A172 (cell line): ENCODE measurements at regions not wholly inside any gene's neighbourhood (a gene's known extent, or its start where the extent isn't known, plus 50 kb on each side); places are given as distances from the start of the nearest gene placed in this dataset.
"Not testable (repeated sequence)": the region's sequence is repeated elsewhere in the genome, so short reads cannot be mapped to it uniquely, and the experiment has no call there.

Source experiments
- DNase-seq: peaks from one replicate; pipeline ENCODE4 v3.0.0-alpha.2; 2015; ENCODE audit warnings: low spot score

DNA sequence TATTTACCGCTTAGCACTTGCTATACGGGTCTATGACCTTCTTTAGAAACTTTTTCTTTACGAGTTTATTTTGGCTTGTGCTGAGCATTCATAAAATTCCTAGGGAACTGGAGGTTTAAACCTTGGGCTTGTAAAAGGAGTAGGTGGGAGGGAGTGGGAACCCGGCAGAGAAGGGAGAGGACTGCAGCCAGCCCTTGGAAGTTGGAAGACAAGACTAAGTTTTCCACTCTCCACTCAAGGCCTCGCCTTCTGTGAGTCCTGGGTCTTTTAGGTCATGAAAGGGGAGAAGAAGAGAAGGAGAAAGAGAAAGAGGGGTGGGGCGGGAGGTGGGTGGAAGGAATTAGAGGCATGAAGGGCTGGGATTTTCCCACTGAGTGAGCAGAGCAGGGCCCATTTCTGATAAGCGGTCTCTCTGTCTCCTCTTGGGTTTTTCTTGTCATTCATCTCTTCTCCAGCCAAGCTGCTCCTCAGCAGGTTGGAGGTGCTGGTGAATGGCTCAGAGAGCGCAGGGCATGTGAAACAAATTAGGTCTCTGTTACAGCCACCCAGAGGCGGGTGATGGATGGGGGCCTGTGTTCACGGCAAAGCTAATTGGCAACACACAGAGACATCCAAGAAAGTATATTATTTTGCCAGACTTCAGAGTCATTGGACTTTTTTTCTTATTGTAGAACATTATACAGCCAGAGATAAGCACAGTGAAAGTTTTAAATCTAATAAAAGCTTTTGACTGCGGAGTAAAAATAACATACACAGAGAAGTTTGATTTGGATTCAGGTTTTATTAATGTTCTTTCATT is 247.3 kb downstream of the FOXD2 start:
- DNase-seq, result peak; percentile 50

GRCh38 chr1:47685763-47686066 is 247.9 kb downstream of the FOXD2 start:
- no peak for DNase-seq

DNA sequence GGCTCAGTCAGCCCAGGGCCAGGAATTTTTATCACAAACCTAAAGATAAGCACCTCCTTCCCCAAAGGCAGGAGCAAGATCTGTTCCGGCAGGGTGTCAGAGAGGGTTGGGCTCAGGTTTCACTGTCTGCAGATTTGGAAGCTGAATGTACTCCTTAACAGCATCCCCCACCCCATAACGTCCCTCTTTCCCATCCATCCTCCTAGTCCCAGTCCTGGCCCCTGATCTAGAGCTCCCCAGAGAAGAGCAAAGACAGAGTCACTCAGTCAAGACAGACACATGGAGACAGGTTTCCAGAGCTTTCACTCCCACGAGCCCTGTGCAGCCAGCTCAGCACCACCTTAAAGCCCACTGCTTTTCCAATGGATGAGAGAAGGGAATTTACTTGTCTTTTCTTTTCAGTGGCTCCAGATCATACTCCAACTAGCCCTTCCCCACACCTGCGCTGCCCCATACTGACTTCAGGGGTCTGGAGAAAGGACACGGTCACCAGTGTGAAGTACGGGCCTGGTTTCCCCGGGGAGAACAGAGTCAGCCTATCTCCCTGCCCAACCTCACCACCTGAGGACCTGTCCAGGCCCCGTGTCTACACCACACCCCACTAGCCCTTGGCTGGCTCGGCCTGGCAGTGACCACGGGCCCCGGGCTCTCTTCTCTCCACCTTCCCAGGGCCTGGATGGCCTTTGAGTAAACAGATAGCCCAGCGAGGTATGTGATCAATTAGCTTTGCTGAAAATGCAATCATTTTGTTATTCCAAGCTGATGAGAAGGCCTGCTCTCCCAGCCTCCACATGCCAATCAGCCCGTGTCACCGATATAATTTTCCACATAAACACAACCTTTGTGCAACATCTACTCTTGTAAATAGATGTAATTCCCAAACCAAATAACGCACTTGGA is 249.1 kb downstream of the FOXD2 start:
- DNase-seq, result no peak

DNA sequence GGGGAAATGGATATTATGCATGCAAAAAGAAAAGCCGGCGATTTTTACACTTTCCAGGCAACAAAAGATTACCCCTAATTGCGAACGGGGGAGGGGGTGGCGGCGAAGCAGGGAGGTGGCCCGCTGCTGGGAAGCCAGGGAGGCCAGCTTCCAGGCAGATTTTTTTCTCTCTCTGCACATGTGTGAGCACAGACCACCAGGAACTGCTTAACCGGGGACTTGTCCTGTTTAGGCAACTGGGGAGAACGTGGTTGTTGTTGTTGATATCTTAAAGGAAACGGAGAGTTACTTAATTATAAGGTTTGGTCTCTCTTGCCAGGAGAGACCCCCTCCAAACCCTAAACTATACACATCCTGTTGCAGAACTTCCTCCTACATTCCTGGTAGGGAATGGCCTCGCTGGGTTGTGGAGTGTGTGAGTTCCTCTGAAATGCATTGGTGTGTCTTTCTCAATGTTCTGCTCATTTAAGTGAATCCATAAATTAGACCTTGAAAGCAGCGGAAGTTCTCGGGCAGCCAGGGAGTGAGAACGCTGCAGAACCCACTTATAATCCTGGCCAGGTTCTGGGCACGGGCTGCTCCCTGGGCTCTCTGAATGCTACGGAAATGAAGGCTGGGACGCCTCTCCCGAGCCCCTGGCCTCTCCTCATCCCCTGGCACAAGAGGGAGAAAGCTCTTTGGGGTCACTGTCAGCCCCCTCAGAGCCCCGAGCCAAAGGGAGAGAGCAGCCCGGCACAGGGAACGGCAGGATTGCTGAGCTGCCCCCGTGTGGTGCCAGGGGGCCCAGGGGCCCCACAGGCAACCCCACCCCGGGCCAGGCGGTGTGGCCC is 250.0 kb downstream of the FOXD2 start:
- no peak for DNase-seq

- DNase-seq, result no peak
Observed at GRCh38 chr1:47688461-47689296, 250.8 kb downstream of the FOXD2 start.

GRCh38 chr1:47689894-47690293 is 252.1 kb downstream of the FOXD2 start:
- DNase-seq, result no peak

GRCh38 chr1:47690341-47691250 is 252.8 kb downstream of the FOXD2 start:
- DNase-seq, result no peak

- DNase-seq, result not testable (repeated sequence)
Observed at GRCh38 chr1:47691293-47691692, 253.4 kb downstream of the FOXD2 start.

DNA sequence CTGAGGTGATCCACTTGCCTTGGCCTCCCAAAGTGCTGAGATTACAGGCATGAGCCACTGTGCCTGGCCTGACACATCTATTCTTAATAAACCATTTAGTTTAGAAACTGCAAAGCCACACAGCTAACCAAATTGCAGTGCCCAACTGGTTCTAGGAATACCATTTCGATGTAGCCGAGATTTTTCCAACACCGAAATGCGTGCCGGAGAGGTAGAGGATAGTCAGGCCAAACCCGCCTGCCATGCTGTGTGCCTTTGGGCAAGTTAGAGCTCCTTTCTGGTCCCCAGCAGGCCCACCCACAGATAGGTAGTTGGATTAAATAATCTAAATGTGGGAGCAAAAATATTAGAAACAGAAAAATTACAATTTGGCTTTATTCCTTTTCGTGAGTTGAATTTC is 254.4 kb downstream of the FOXD2 start:
- DNase-seq, result no peak

DNA sequence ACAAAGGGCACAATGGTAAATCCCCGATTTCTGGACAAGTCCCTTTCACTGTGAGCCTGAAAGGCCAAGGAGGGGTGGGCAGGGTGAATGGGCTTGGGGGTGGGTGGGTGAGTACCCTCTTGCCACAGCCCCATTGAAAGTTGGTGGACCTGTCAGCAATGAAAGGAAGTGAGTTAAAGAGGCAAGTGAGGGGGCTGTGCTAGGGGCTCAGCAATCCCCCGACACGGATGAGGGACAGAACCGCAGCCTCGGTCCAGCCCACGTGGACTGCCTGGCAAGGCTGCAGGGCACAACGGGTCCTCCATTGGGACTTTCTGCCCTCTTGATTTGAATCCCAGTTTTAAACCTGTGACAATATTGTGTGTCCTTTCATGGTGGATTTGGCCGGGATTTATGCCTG is 255.3 kb downstream of the FOXD2 start:
- DNase-seq, result no peak

DNA sequence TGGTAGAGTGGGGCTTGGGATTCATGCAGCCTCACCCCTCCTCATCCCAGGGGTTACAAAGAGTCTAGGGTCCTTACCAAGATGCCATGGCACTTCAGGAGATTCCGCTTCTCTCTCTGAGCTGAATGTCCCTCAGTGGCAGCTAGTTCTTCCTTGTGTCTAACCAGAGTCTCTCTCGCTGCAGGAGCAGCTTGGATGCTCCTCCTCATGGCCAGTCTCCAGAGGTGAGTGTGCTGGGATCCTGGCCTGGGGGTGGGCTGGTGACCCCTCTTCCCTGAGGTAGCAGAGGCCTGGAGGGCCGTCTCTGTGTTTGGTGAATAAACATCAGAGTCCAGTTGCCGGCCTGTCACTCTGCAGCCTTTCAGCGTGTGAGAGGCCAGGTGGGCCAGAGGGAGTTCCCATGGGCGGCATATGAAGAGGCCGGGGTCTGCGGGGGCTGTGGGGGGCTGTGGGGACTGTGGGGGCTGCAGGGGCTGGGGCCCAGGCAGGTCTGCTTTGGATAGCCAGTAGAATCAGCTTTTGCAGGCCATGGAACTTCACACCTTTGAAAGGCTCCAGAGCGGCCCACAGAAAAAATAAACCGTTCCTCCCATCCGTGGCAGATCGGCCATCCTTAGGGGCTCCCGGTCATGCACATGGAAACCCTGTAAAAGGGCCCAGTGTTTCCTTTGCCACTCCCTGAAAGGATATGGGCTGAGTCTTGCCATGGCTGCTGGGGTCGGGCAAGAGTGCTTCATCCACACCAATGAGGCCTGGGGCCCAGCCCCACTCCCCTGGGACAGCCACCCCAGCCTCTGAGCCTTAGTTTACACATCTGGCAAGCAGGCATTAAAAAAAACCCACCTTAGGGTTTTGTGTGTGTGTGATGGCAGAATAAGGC is 256.4 kb downstream of the FOXD2 start:
- no peak for DNase-seq

GRCh38 chr1:47696404-47696736 is 258.5 kb downstream of the FOXD2 start:
- no peak for DNase-seq

- DNase-seq, result peak; percentile 14
Observed at GRCh38 chr1:47696737-47697441, 259.0 kb downstream of the FOXD2 start.

GRCh38 chr1:47697616-47698335 is 259.9 kb downstream of the FOXD2 start:
- DNase-seq, result no peak

GRCh38 chr1:47699492-47700235 is 261.8 kb downstream of the FOXD2 start:
- DNase-seq, result no peak

DNA sequence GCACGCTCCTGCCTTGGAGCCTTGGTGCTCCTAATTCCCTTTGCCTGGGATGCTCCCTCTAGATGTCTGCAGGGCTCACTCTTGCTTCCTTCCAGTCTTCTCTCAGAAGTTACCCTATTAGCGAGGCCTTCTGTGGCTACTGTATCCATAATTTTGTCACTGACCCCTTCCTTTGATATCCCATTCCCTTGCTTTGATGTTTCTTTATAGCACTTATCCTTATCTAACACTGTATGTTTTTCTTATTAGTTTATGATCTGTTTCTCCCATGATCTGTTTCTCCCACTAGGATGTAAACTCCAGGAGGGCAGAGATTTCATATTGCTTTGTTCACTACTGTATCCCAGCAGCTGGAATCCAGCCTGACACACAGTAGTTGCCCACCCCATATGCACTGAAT is 263.4 kb downstream of the FOXD2 start:
- no peak for DNase-seq
